ENCODE measurements at regions not wholly inside any gene's neighbourhood (a gene's known extent, or its start where the extent isn't known, plus 50 kb on each side); places are given as distances from the start of the nearest gene placed in this dataset.
"Not testable (repeated sequence)": the region's sequence is repeated elsewhere in the genome, so short reads cannot be mapped to it uniquely, and the experiment has no call there.

DNA sequence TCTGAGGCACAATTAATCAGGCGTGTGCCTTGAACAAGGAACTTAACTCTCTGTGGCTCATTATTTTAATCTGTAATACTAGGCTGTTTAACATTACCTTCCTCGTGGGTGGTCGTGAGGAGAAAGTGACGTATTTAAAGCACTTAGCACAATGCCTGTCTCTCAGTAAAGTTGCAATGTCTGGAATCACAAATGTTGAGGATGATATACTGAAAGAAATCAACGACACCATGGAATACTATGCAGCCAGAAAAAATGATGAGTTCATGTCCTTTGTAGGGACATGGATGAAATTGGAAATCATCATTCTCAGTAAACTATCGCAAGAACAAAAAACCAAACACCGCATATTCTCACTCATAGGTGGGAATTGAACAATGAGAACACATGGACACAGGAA is 1320.0 kb upstream of the TMEM132C start:
- not testable (repeated sequence) for H3K27ac Mint-ChIP-seq; ATAC-seq (replicated peaks in 1 of 2); H3K36me3 Mint-ChIP-seq (ENCODE audit: insufficient read depth in 2 of 2); H3K9me3 Mint-ChIP-seq; H3K4me1 Mint-ChIP-seq (ENCODE audit: low read depth); DNase-seq; H3K4me3 Mint-ChIP-seq; H3K27me3 Mint-ChIP-seq (ENCODE audit: low read depth)

DNA sequence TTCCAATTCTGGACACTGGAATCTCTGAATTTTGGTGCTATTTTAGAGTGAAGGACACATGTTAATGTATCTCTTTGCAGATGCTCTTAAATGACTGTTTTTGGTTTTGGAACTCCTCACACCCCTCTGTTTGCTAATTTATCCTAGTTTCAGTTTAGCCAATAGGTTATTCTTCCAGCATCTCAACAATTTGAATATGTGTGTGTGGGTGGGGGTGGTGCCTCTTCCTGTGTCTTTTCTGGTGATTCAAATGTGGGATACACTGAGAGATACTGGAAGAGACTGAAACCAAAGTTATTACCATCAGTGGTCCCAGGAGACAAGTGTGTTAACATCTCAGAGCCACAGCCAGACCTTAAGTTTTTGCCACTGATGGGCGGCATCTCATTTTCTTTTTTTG is 1317.4 kb upstream of the TMEM132C start:
- Mint-ChIP-seq H3K4me1 (ENCODE audit: low read depth) (no peaks in the 10 kb centered on the region), H3K9me3 (peaks cover 0 to 2% of the 10 kb centered on the region in 2 donors), H3K4me3 (no peak overlapping the region), H3K27ac (no peak overlapping the region), H3K36me3 (ENCODE audit: insufficient read depth in 2 of 2) (no peaks in the 10 kb centered on the region), H3K27me3 (ENCODE audit: low read depth) (no peaks in the 10 kb centered on the region)
- DNase-seq (no peak), ATAC-seq (replicated peaks in 1 of 2) (no peak)

DNA sequence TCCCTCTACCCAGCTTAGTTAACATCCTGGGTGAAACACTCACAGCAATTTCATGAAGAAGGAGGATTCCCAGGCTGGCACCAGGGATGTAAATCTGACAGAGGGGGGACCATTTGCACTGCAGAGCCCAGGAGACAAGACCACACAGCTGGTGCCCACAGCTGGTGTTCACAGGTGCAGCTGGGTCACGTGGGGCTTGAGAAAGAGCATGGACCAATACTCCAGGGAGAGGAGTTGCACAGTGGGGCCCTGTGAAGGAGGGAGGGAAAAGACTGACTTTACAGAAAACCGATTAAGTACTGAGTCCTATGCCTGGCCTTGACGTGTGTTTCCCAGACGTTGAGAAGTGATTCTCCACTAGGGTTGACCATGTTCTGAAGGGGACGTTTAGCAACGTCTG is 1316.7 kb upstream of the TMEM132C start:
- Mint-ChIP-seq H3K36me3 (ENCODE audit: insufficient read depth in 2 of 2) (no peaks in the 10 kb centered on the region), H3K27me3 (ENCODE audit: low read depth) (no peaks in the 10 kb centered on the region), H3K9me3 (peaks cover 0 to 2% of the 10 kb centered on the region in 2 donors), H3K4me3 (no peak overlapping the region), H3K4me1 (ENCODE audit: low read depth) (no peaks in the 10 kb centered on the region), H3K27ac (no peak overlapping the region)
- DNase-seq (no peak), ATAC-seq (replicated peaks in 1 of 2) (no peak)

DNA sequence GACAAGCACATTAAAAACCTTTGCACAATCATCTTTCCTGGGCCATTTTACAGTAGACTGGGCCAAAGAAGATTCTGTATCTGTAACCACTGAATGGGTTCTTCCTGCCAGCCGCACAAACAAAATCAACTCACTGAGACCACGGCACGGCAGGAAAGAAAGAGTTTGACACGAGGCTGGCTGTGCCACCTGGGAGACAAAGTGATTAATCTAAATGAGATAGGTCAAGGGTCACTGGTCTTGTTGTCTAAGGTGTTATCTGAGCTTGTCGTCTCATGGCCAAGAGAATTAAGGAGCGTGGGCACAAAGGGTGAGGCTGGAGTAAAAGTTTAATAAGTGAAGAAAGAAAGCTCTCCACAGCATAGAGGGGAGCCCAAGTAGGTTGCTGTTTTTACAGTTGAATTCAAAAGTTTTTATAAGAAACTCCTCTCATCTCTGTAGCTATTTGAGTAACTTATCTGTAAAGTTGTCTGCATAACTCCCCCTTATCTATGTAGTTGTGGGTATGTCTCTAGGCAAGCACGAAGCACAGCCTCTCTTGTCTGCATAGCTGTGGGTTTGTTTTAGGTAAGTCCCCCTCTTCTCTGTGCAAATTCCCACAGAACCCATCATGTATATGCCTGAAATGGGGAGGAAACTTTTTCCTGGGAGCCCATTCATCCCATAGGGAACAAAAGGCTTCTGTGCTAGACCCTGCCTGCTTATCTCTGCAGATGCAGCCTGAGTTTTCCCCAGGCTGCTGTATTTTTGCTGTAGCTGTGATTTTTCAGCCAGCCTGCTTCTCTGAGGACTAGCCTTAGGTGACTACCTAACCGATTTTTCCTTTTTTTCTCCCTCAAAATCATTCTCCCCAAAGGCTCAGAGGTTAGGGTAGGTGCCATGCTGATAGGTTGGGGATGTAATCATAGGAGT is 1314.6 kb upstream of the TMEM132C start:
- no peak for ATAC-seq (replicated peaks in 1 of 2)
- Mint-ChIP-seq H3K4me1 (ENCODE audit: low read depth) (no peaks in the 10 kb centered on the region), H3K4me3 (no peak overlapping the region)

DNA sequence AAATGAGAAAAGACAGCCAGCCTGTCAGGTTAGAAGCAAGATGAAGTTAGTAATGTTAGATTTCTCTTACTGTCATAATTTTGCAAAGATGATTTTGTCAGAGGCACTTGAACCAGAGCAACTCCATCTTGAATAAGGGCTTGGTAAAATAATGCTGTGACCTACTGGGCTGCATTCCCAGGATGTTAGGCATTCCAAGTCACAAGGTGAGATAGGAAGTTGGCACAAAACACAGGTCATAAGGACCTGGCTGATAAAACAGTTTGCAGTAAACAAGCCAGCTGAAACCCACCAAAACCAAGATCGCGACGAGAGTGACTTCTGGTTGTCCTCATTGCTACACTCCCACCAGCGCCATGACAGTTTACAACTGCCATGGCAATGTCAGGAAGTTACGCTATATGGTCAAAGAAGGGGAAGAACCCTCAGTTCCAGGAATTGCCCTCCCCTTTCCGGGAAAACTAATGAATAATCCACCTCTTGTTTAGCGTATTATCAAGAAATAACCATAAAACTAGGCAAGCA is 1313.5 kb upstream of the TMEM132C start:
- no peaks in the 10 kb centered on the region for H3K4me1 Mint-ChIP-seq (ENCODE audit: low read depth)
- peaks cover 0 to 2% of the 10 kb centered on the region in 2 donors for H3K9me3 Mint-ChIP-seq
- H3K27ac Mint-ChIP-seq, result no peak overlapping the region
- no peaks in the 10 kb centered on the region for H3K36me3 Mint-ChIP-seq (ENCODE audit: insufficient read depth in 2 of 2)
- DNase-seq, result no peak
- no peak for ATAC-seq (replicated peaks in 1 of 2)
- H3K4me3 Mint-ChIP-seq, result no peak overlapping the region
- H3K27me3 Mint-ChIP-seq (ENCODE audit: low read depth), result no peaks in the 10 kb centered on the region

More for the DNA sequence above, 1314.6 kb upstream of the TMEM132C start:
- H3K36me3 Mint-ChIP-seq (ENCODE audit: insufficient read depth in 2 of 2), result no peaks in the 10 kb centered on the region
- no peaks in the 10 kb centered on the region for H3K27me3 Mint-ChIP-seq (ENCODE audit: low read depth)
- peaks cover 0 to 2% of the 10 kb centered on the region in 2 donors for H3K9me3 Mint-ChIP-seq
- no peak for DNase-seq
- H3K27ac Mint-ChIP-seq, result no peak overlapping the region

DNA sequence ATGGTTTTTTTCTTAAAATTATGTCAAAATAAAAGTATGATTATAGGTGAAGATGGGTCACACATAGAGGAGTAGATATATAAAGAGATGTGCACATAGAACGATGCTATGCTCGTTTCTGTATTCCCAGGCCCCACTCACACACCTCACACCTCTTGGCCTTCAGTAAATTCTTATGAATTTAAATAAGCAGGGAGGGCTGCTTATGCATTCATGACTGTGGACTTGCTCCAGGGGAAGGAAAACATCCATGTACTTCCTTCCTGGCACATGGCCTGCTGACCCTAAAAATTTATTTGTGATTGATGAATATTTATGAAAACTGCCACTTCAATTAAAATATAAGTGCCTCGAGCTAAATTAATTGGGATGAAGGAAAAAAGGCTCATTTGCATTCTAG is 1306.7 kb upstream of the TMEM132C start:
- H3K9me3 Mint-ChIP-seq, result peaks cover 0 to 3% of the 10 kb centered on the region in 2 donors
- no peak overlapping the region for H3K4me3 Mint-ChIP-seq
- ATAC-seq (replicated peaks in 1 of 2), result no peak

DNA sequence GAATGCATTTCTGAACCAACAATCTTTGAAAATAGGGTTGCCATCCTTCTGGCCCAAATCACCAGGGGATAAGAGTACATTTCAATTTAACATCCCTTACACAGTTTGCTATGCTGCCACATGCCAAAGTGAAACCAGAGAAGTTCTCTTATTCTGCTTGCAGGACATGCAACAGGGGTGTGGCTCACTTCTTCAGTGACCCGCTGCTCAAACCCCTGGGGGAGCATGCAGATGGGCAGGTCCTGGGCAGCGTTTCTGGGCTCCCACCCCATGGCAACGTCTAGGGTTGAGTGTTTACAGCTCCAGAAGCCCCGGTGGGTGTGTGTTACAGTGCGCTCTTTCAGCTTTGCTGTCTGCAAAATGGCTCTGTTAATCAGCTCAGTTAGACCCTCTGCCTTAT is 1306.3 kb upstream of the TMEM132C start:
- H3K27ac Mint-ChIP-seq, result no peak overlapping the region
- DNase-seq (no peak), ATAC-seq (replicated peaks in 1 of 2) (no peak)
- no peaks in the 10 kb centered on the region for H3K36me3 Mint-ChIP-seq (ENCODE audit: insufficient read depth in 2 of 2)
- H3K27me3 Mint-ChIP-seq (ENCODE audit: low read depth), result no peaks in the 10 kb centered on the region
- H3K4me3 Mint-ChIP-seq, result no peak overlapping the region
- no peaks in the 10 kb centered on the region for H3K4me1 Mint-ChIP-seq (ENCODE audit: low read depth)
- H3K9me3 Mint-ChIP-seq, result peaks cover 0 to 3% of the 10 kb centered on the region in 2 donors

More for the DNA sequence above, 1306.7 kb upstream of the TMEM132C start:
- Mint-ChIP-seq H3K27me3 (ENCODE audit: low read depth) (no peaks in the 10 kb centered on the region), H3K27ac (no peak overlapping the region), H3K36me3 (ENCODE audit: insufficient read depth in 2 of 2) (no peaks in the 10 kb centered on the region), H3K4me1 (ENCODE audit: low read depth) (no peaks in the 10 kb centered on the region)
- no peak for DNase-seq

DNA sequence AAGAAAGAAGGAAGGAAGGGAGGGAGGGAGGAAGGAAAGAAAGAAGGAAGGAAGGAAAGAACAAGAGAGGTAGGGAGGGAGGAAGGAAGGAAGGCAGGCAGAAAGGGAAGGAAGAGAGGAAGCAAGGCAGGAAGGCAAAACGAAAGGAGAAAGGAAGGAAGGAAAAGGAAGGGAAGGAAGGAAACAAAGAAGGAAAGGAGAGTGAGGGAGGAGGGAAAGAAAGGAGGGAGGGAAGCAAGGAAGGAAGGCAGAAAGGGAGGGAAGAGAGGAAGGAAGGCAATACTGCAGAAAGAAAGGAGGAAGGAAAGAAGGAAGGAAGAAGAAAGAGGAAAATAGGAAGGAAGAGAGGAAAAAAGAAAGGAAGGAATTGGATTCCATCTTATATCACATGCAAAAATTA is 1303.1 kb upstream of the TMEM132C start:
- Mint-ChIP-seq H3K4me1 (ENCODE audit: low read depth) (no peaks in the 10 kb centered on the region), H3K27ac (no peak overlapping the region), H3K9me3 (peaks cover 0 to 5% of the 10 kb centered on the region in 2 donors), H3K4me3 (no peak overlapping the region), H3K36me3 (ENCODE audit: insufficient read depth in 2 of 2) (no peaks in the 10 kb centered on the region), H3K27me3 (ENCODE audit: low read depth) (no peaks in the 10 kb centered on the region)
- ATAC-seq (replicated peaks in 1 of 2) (no peak), DNase-seq (no peak)

DNA sequence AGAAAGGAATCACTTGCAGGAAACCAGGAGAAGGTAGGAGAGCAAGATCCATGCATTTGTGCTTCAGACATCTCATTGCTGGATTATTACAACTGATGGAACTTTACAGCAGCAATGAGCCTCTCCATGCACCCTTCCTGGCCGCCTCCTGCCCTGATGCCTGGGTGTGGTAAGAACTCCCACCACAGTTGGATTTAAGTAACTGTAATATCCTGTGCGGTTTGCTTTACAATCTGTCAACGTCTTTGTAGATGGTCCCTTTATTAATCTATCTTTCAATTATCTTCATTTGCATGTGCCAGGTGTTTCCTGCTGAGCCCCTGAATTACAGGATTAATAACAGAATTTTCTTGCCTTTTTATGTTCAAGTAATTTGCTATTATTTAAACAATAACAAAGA is 1300.5 kb upstream of the TMEM132C start:
- Mint-ChIP-seq H3K4me3 (no peak overlapping the region), H3K27ac (no peak overlapping the region), H3K4me1 (ENCODE audit: low read depth) (no peaks in the 10 kb centered on the region), H3K27me3 (ENCODE audit: low read depth) (no peaks in the 10 kb centered on the region), H3K36me3 (ENCODE audit: insufficient read depth in 2 of 2) (no peaks in the 10 kb centered on the region), H3K9me3 (peaks cover 0 to 5% of the 10 kb centered on the region in 2 donors)
- DNase-seq, result no peak
- no peak for ATAC-seq (replicated peaks in 1 of 2)

DNA sequence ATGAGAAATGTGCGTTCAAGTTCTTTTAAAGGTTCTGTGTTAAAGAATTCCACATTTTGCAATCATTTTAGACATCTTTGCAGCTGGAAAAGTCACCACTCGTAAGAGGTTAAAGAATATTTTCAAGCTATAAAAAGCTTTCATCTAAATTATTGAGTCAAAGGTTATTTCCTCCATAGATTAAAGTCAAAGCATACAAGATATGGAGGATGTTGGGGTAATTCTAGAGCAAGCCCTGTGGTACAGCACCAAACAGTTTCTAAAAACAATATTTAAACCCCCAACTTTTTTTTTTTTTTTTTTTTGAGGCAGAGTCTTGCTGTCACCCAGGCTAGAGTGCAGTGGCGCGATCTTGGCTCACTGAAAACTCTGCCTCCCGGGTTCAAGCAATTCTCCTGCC is 1299.8 kb upstream of the TMEM132C start:
- H3K4me3 Mint-ChIP-seq, result no peak overlapping the region
- ATAC-seq (replicated peaks in 1 of 2) (no peak), DNase-seq (no peak)
- H3K9me3 Mint-ChIP-seq, result peaks cover 0 to 5% of the 10 kb centered on the region in 2 donors
- no peak overlapping the region for H3K27ac Mint-ChIP-seq
- no peaks in the 10 kb centered on the region for H3K36me3 Mint-ChIP-seq (ENCODE audit: insufficient read depth in 2 of 2)
- H3K27me3 Mint-ChIP-seq (ENCODE audit: low read depth), result no peaks in the 10 kb centered on the region
- H3K4me1 Mint-ChIP-seq (ENCODE audit: low read depth), result no peaks in the 10 kb centered on the region

DNA sequence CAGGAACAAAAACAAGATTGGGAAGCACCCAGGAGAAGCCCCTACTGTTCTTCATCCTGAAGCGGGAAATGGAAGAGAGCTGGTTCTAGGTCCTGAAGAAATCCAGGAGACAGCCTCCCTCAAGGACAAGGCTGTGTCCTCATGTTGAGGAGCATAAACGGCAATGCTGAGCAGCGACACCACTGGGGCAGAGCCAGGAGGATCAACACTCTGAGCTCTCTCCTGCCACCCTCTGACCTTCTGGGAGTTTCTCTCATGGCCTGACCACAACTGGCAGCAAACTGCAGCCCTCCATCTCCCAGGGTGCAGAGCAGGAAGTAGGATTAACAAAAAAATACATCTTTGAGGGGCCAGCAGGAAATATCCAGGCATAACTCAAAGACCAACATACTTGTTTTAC is 1292.2 kb upstream of the TMEM132C start:
- no peak overlapping the region for H3K27ac Mint-ChIP-seq

DNA sequence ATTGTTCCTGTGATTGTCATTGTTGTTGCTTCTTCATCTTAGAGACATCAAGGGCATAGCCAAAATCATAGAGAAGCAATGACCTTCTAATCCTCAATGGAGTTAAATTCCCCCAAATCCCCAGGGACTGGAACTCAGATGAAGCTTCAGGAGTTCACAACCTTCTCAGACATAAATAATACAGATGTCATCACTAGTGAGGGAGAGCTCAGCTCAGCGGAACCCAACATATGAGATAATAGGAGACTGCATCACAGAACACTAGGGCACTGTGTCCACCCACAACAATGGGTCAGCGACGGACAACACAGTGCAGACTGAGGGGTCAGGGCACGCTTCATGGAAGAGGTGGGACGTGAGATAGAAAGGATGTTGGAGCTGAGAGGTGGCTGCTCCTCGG is 1290.4 kb upstream of the TMEM132C start:
- no peaks in the 10 kb centered on the region for H3K36me3 Mint-ChIP-seq (ENCODE audit: insufficient read depth in 2 of 2)
- H3K27me3 Mint-ChIP-seq (ENCODE audit: low read depth), result no peaks in the 10 kb centered on the region
- H3K4me3 Mint-ChIP-seq, result no peak overlapping the region
- no peak overlapping the region for H3K27ac Mint-ChIP-seq
- DNase-seq (no peak), ATAC-seq (replicated peaks in 1 of 2) (no peak)
- no peaks in the 10 kb centered on the region for H3K4me1 Mint-ChIP-seq (ENCODE audit: low read depth)
- H3K9me3 Mint-ChIP-seq, result peaks cover 0 to 4% of the 10 kb centered on the region in 2 donors

More for the DNA sequence above, 1292.2 kb upstream of the TMEM132C start:
- Mint-ChIP-seq H3K36me3 (ENCODE audit: insufficient read depth in 2 of 2) (no peaks in the 10 kb centered on the region), H3K27me3 (ENCODE audit: low read depth) (no peaks in the 10 kb centered on the region), H3K4me3 (no peak overlapping the region), H3K4me1 (ENCODE audit: low read depth) (no peaks in the 10 kb centered on the region), H3K9me3 (peaks cover 0 to 4% of the 10 kb centered on the region in 2 donors)
- ATAC-seq (replicated peaks in 1 of 2) (no peak), DNase-seq (no peak)

DNA sequence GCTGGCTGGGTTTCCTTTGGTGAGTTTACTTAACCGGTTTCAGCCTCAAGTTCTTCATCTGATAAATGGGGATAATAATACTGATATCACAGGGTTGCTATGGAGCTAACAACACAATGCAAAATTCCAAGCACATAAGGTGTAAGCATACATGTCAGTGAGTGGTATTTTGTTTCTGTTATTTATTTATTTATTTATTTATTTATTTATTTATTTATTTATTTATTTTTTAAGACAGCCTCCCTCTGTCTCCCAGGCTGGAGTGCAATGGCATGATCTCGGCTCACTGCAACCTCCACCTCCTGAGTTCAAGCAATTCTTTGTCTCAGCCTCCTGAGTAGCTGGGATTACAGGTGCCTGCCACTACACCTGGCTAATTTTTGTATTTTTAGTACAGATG is 1287.4 kb upstream of the TMEM132C start:
- H3K4me1 Mint-ChIP-seq (ENCODE audit: low read depth); H3K27me3 Mint-ChIP-seq (ENCODE audit: low read depth); ATAC-seq (replicated peaks in 1 of 2); H3K27ac Mint-ChIP-seq; H3K9me3 Mint-ChIP-seq; DNase-seq; H3K36me3 Mint-ChIP-seq (ENCODE audit: insufficient read depth in 2 of 2); H3K4me3 Mint-ChIP-seq: not testable (repeated sequence)

DNA sequence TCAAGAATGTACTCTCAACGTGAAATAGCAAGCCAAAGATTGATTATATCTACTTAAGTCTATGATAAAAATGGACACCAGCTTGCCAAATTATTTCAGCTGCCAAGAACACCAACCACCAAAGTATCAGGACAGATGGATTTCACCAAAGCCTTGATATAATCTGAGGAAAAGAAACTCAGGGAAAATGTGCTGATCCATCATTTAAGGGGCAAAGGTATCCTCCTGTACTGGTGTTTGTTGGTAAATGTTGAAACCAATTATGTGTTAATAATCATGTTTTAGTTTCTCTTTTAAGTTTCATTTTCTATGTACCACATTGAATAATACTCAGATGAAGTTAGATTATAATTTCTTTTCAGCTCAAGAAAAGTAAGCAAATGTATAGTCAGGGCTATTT is 1284.3 kb upstream of the TMEM132C start:
- H3K27ac Mint-ChIP-seq, result no peak overlapping the region
- H3K9me3 Mint-ChIP-seq, result peaks cover 6 to 15% of the 10 kb centered on the region in 2 donors
- H3K4me3 Mint-ChIP-seq, result no peak overlapping the region
- peaks cover 5 to 11% of the 10 kb centered on the region in 2 donors for H3K36me3 Mint-ChIP-seq (ENCODE audit: insufficient read depth in 2 of 2)
- DNase-seq (no peak), ATAC-seq (replicated peaks in 1 of 2) (no peak)
- H3K4me1 Mint-ChIP-seq (ENCODE audit: low read depth), result no peaks in the 10 kb centered on the region
- no peaks in the 10 kb centered on the region for H3K27me3 Mint-ChIP-seq (ENCODE audit: low read depth)
